H1 (cell line): ENCODE measurements at regions not wholly inside any gene's neighbourhood (a gene's known extent, or its start where the extent isn't known, plus 50 kb on each side); places are given as distances from the start of the nearest gene placed in this dataset.

ENCODE experiments used
- CTCF ChIA-PET: fragments of 300-600 bp; sonication (Branson Sonifier 250); formaldehyde crosslinking; loops from one replicate; lab custom pipeline; 2021; ENCODE audit not compliant: partially characterized antibody; lab: Charles Lee
- POLR2A ChIA-PET: fragments of 300-600 bp; sonication (Branson Sonifier 250); formaldehyde crosslinking; loops from one replicate; lab custom pipeline; 2021; ENCODE audit warnings: inconsistent platforms; ENCODE audit not compliant: partially characterized antibody; lab: Charles Lee
- DNase-seq, 2 experiments: peaks; one replicate each; pipeline versions ENCODE4 v3.0.0 to v3.0.0-alpha.2; 2010 to 2022; ENCODE audit warnings: low spot score in 2 of 2, low read depth in 1 of 2, mixed read lengths in 1 of 2
- FAIRE-seq: peaks from 2 replicates; lab custom pipeline; 2011; peaks lifted over from hg19 to GRCh38; lab: Jason Lieb, UNC
- H2AFZ ChIP-seq: 2 replicates; pipeline ENCODE4 v1.8.1; 2012; ENCODE audit warnings: low read length, inconsistent platforms
- H2AK5ac ChIP-seq: 2 replicates; pipeline ENCODE4 v1.6.1; 2013; ENCODE audit warnings: low read depth, low read length
- H2BK120ac ChIP-seq: replicated peaks from 2 replicates; pipeline ENCODE3; 2013; ENCODE audit warnings: low read depth, low read length, inconsistent platforms
- H2BK12ac ChIP-seq: 2 replicates; pipeline ENCODE4 v1.6.1; 2013; ENCODE audit warnings: low read depth, low read length
- H2BK15ac ChIP-seq: 2 replicates; pipeline ENCODE4 v1.6.1; 2013; ENCODE audit warnings: low read length
- H2BK20ac ChIP-seq: 2 replicates; pipeline ENCODE4 v1.6.1; 2013; ENCODE audit warnings: low read length
- H2BK5ac ChIP-seq: 2 replicates; pipeline ENCODE4 v1.6.1; 2013; ENCODE audit warnings: low read depth, low read length
- H3K14ac ChIP-seq: 2 replicates; pipeline ENCODE4 v1.6.1; 2013; ENCODE audit warnings: inconsistent platforms; ENCODE audit not compliant: insufficient read length
- H3K18ac ChIP-seq: 2 replicates; pipeline ENCODE4 v1.6.1; 2013; ENCODE audit warnings: low read length; ENCODE audit errors: extremely low read depth
- H3K23ac ChIP-seq: 2 replicates; pipeline ENCODE4 v1.6.1; 2013; ENCODE audit warnings: inconsistent platforms; ENCODE audit not compliant: insufficient read length
- H3K23me2 ChIP-seq: 2 replicates; pipeline ENCODE4 v1.6.1; 2013; ENCODE audit warnings: low read depth, low read length
- H3K27ac ChIP-seq: 2 replicates; pipeline ENCODE4 v1.6.1; 2011; ENCODE audit warnings: low read depth, low read length, inconsistent platforms
- H3K27me3 ChIP-seq, 4 experiments: replicated peaks in 1 of 4; 1 replicate in 1 of 4; 2 replicates in 3 of 4; pipeline versions ENCODE4 v1.6.1 to v1.8.1; 2011 to 2013; ENCODE audit warnings: low read length in 3 of 4, mild to moderate bottlenecking in 3 of 4, inconsistent platforms in 2 of 4, mixed read lengths in 2 of 4, moderate library complexity in 1 of 4; ENCODE audit not compliant: control insufficient read depth in 3 of 4, insufficient read depth in 3 of 4; ENCODE audit errors: extremely low read depth in 1 of 4
- H3K36me3 ChIP-seq, 4 experiments: 2 replicates each; pipeline versions ENCODE4 v1.6.1 to v1.8.1; 2011 to 2013; ENCODE audit warnings: mild to moderate bottlenecking in 4 of 4, low read length in 3 of 4, moderate library complexity in 2 of 4, control low read depth in 1 of 4, inconsistent platforms in 1 of 4; ENCODE audit not compliant: insufficient read depth in 4 of 4, control insufficient read depth in 2 of 4
- H3K4ac ChIP-seq: replicated peaks from 2 replicates; pipeline ENCODE3; 2013; ENCODE audit warnings: low read length, low read depth, mixed read lengths, inconsistent platforms; ENCODE audit not compliant: insufficient read length
- H3K4me1 ChIP-seq, 4 experiments: replicated peaks in 1 of 4; 1 replicate in 1 of 4; 2 replicates in 3 of 4; pipeline versions ENCODE4 v1.6.1 to v1.8.1; 2011 to 2013; ENCODE audit warnings: low read length in 3 of 4, inconsistent platforms in 2 of 4, mixed read lengths in 1 of 4; ENCODE audit not compliant: insufficient read depth in 4 of 4, control insufficient read depth in 3 of 4
- H3K4me2 ChIP-seq, 2 experiments: 2 replicates each; pipeline versions ENCODE4 v1.6.1 to v1.8.1; 2011 to 2013; ENCODE audit warnings: low read depth in 2 of 2, low read length in 2 of 2, control low read depth in 1 of 2, inconsistent platforms in 1 of 2, mild to moderate bottlenecking in 1 of 2; ENCODE audit not compliant: insufficient read depth in 1 of 2
- H3K4me3 ChIP-seq, 4 experiments: fragments of 200-600, 300-600 bp in 1 of 4; sonication (generic), shearing (Covaris generic), sonication (Bioruptor Twin) in 1 of 4; 2 replicates each; pipeline versions ENCODE4 v1.5.1 to v1.8.1; 2011 to 2016; ENCODE audit warnings: low read length in 4 of 4, low read depth in 3 of 4, control low read depth in 2 of 4, inconsistent platforms in 2 of 4, mild to moderate bottlenecking in 2 of 4, mixed read lengths in 1 of 4, moderate library complexity in 1 of 4; ENCODE audit not compliant: insufficient read depth in 2 of 4; ENCODE audit errors: extremely low read depth in 1 of 4
- H3K56ac ChIP-seq: replicated peaks from 2 replicates; pipeline ENCODE3; 2013; ENCODE audit warnings: low read depth, mild to moderate bottlenecking, mixed read lengths, low read length, inconsistent platforms; ENCODE audit not compliant: insufficient read length
- H3K79me1 ChIP-seq: 2 replicates; pipeline ENCODE4 v1.6.1; 2013; ENCODE audit warnings: low read depth, low read length, control low read depth
- H3K79me2 ChIP-seq, 2 experiments: 2 replicates each; pipeline versions ENCODE4 v1.6.1 to v1.8.1; 2012 to 2013; ENCODE audit warnings: low read length in 2 of 2, mild to moderate bottlenecking in 2 of 2, inconsistent platforms in 1 of 2; ENCODE audit not compliant: insufficient read depth in 2 of 2, control insufficient read depth in 1 of 2
- H3K9ac ChIP-seq, 4 experiments: replicated peaks in 1 of 4; 1 replicate in 1 of 4; 2 replicates in 3 of 4; pipeline versions ENCODE4 v1.6.1 to v1.8.1; 2011 to 2013; ENCODE audit warnings: low read depth in 3 of 4, low read length in 3 of 4, control low read depth in 2 of 4, mild to moderate bottlenecking in 2 of 4, moderate library complexity in 2 of 4, inconsistent platforms in 1 of 4; ENCODE audit errors: extremely low read depth in 1 of 4
- H3K9me3 ChIP-seq, 2 experiments: 2 replicates each; pipeline versions ENCODE4 v1.6.1 to v1.8.1; 2012 to 2013; ENCODE audit warnings: mild to moderate bottlenecking in 2 of 2, moderate library complexity in 2 of 2, control low read depth in 1 of 2, inconsistent platforms in 1 of 2, low read depth in 1 of 2, low read length in 1 of 2, mixed read lengths in 1 of 2; ENCODE audit not compliant: insufficient read depth in 2 of 2
- H4K20me1 ChIP-seq, 2 experiments: replicated peaks in 1 of 2; 2 replicates each; pipeline versions ENCODE3 to v1.8.1; 2011 to 2013; ENCODE audit warnings: inconsistent platforms in 2 of 2, low read length in 2 of 2, mild to moderate bottlenecking in 1 of 2; ENCODE audit not compliant: insufficient read depth in 2 of 2, control insufficient read depth in 1 of 2
- H4K5ac ChIP-seq: 2 replicates; pipeline ENCODE4 v1.6.1; 2013; ENCODE audit warnings: low read length, low read depth, mixed read lengths, inconsistent platforms; ENCODE audit not compliant: insufficient read length
- H4K8ac ChIP-seq: 2 replicates; pipeline ENCODE4 v1.8.0; 2013; ENCODE audit warnings: mild to moderate bottlenecking, moderate library complexity, low read length, inconsistent platforms; ENCODE audit not compliant: insufficient read depth; ENCODE audit errors: extremely low read depth
- H4K91ac ChIP-seq: replicated peaks from 2 replicates; pipeline ENCODE3; 2013; ENCODE audit warnings: low read length, mixed read lengths, inconsistent platforms; ENCODE audit not compliant: insufficient read length
- CHD1 ChIP-seq: IDR thresholded peaks from 2 replicates; pipeline ENCODE4 v1.6.1; 2012; ENCODE audit warnings: low read depth, low read length, improper control_type of control experiment
- CHD2 ChIP-seq: IDR thresholded peaks from 2 replicates; pipeline ENCODE4 v1.6.1; 2012; ENCODE audit warnings: low read length, improper control_type of control experiment
- SAP30 ChIP-seq: fragments of 300-600 bp; sonication (generic); IDR thresholded peaks from 2 replicates; pipeline ENCODE4 v1.7.1; 2012; ENCODE audit warnings: low read length, moderate library complexity, mild to moderate bottlenecking, inconsistent platforms; ENCODE audit not compliant: insufficient read depth, insufficient replicate concordance
- WGBS, 2 experiments: shearing (Covaris generic) in 1 of 2; methylation state at CpG; one replicate each; pipeline versions ENCODE4 v1.1.6 to v1.1.7; 2013 to 2015; ENCODE audit warnings: low lambda C conversion rate in 2 of 2, mixed read lengths in 2 of 2, inconsistent platforms in 1 of 2, low coverage in 1 of 2, missing lambda C conversion rate in 1 of 2; ENCODE audit not compliant: insufficient replicate concordance in 2 of 2, insufficient coverage in 1 of 2, insufficient read length in 1 of 2; ENCODE audit errors: extremely low coverage in 1 of 2, missing lambda C conversion rate in 1 of 2; 5-methylcytosine and 5-hydroxymethylcytosine counted together

- H2BK20ac ChIP-seq, result no peak overlapping the region
- no peak overlapping the region for H4K8ac ChIP-seq
- no peak overlapping the region for H2AFZ ChIP-seq
- no peak overlapping the region for H2BK5ac ChIP-seq
- no peak overlapping the region for H3K23ac ChIP-seq
- no peak overlapping the region for H4K91ac ChIP-seq
- H3K4me3 ChIP-seq, result no peak overlapping the region
- H3K9me3 ChIP-seq, result peaks cover 0 to 4% of the 10 kb centered on the region in 2 experiments; a peak in 1 of 4 replicates
- no peaks in the 10 kb centered on the region for H4K20me1 ChIP-seq
- H3K9ac ChIP-seq, result no peak overlapping the region
- H4K5ac ChIP-seq, result no peak overlapping the region
- no peak overlapping the region for H3K27ac ChIP-seq
- H3K14ac ChIP-seq, result no peak overlapping the region
- no peak overlapping the region for H3K56ac ChIP-seq
- no peaks in the 10 kb centered on the region for H3K36me3 ChIP-seq
- no peaks in the 10 kb centered on the region for H3K27me3 ChIP-seq
- H3K23me2 ChIP-seq, result no peaks in the 10 kb centered on the region
- H2BK120ac ChIP-seq, result no peak overlapping the region
- H3K4ac ChIP-seq, result no peak overlapping the region
- DNase-seq, result no peak
- no peak for FAIRE-seq
- WGBS, 2 experiments, result 93% methylated on average over 2 of the region's 2 CpGs; no CpG with 5 or more reads in 1 of the 2 experiments
- H2BK12ac ChIP-seq, result no peak overlapping the region
- ChIA-PET CTCF (no interaction called here), POLR2A (no interaction called here)
- H3K4me1 ChIP-seq, result peaks cover 0 to 10% (median 4%) of the 10 kb centered on the region in 4 experiments; a peak in 4 of 7 replicates
- no peak overlapping the region for H2AK5ac ChIP-seq
- no peak overlapping the region for H3K18ac ChIP-seq
- H3K79me1 ChIP-seq, result no peaks in the 10 kb centered on the region
- no peak overlapping the region for H2BK15ac ChIP-seq
- no peak for TF ChIP-seq CHD2
- TF ChIP-seq CHD1, result no peak
- TF ChIP-seq SAP30, result no peak
- no peak overlapping the region for H3K4me2 ChIP-seq
- H3K79me2 ChIP-seq, result no peaks in the 10 kb centered on the region
Measured at GRCh38 chr21:35461700-35462099, 412.6 kb upstream of the RUNX1 start.
